Head of caudate nucleus (tissue), 42 donors: ENCODE measurements at regions not wholly inside any gene's neighbourhood (a gene's known extent, or its start where the extent isn't known, plus 50 kb on each side); places are given as distances from the start of the nearest gene placed in this dataset.
"Not testable (repeated sequence)": the region's sequence is repeated elsewhere in the genome, so short reads cannot be mapped to it uniquely, and the experiment has no call there.

Experiments
- DNase-seq, 42 donors: peaks; one replicate each; pipeline versions ENCODE4 v3.0.0 to v3.0.0-alpha.2; 2020 to 2021; ENCODE audit warnings: mixed read lengths in 7 of 42
- intact Hi-C: fragments of 100-400 bp; cut with DNase I; formaldehyde crosslinking; loops from one replicate; pipeline ENCODE4 v1.15.0; 2022

GRCh38 chr15:79700951-79701480 is 195.8 kb downstream of the MTHFS start:
- intact Hi-C loops: no loop called here
- no peak for DNase-seq

- DNase-seq: no peak
- intact Hi-C loops: no loop called here
Observed at GRCh38 chr15:79702621-79703020, 194.2 kb downstream of the MTHFS start.

- DNase-seq: no peak
- intact Hi-C loops: no loop called here
Observed at GRCh38 chr15:79721256-79721655, 175.6 kb downstream of the MTHFS start.

- DNase-seq: no peak
- intact Hi-C loops: no loop called here
Observed at GRCh38 chr15:79724312-79724711, 172.5 kb downstream of the MTHFS start.

- intact Hi-C loops: no loop called here
- DNase-seq: no peak
Observed at GRCh38 chr15:79724804-79725203, 172.0 kb downstream of the MTHFS start.

- intact Hi-C loops: no loop called here
- DNase-seq: no peak
Observed at GRCh38 chr15:79728867-79729266, 167.9 kb downstream of the MTHFS start.

- intact Hi-C loops: no loop called here
Observed at GRCh38 chr15:79736435-79737000, 160.3 kb downstream of the MTHFS start.

GRCh38 chr15:79738143-79738542 is 158.7 kb downstream of the MTHFS start:
- DNase-seq: no peak
- intact Hi-C loops: no loop called here

More at GRCh38 chr15:79736435-79737000, 160.3 kb downstream of the MTHFS start:
- DNase-seq: no peak

GRCh38 chr15:79740561-79740960 is 156.3 kb downstream of the MTHFS start:
- DNase-seq: no peak
- intact Hi-C loops: no loop called here

- intact Hi-C loops: no loop called here
- DNase-seq: no peak
Observed at GRCh38 chr15:79743032-79743431, 153.8 kb downstream of the MTHFS start.

GRCh38 chr15:79744485-79744884 is 152.3 kb downstream of the MTHFS start:
- intact Hi-C loops, DNase-seq: not testable (repeated sequence)

- intact Hi-C loops: no loop called here
Observed at GRCh38 chr15:79756365-79756764, 140.4 kb downstream of the MTHFS start.

GRCh38 chr15:79765081-79765480 is 131.7 kb downstream of the MTHFS start:
- no peak for DNase-seq
- intact Hi-C loops: no loop called here

More at GRCh38 chr15:79756365-79756764, 140.4 kb downstream of the MTHFS start:
- no peak for DNase-seq

GRCh38 chr15:79769069-79769481 is 127.7 kb downstream of the MTHFS start:
- intact Hi-C loops: no loop called here
- no peak for DNase-seq

- no peak for DNase-seq
- intact Hi-C loops: no loop called here
Observed at GRCh38 chr15:79769933-79770759, 126.7 kb downstream of the MTHFS start.

GRCh38 chr15:79773128-79773527 is 123.7 kb downstream of the MTHFS start:
- DNase-seq: peak in 10 of 42 donors; percentile 1 to 49 (median 15)
- intact Hi-C loops: no loop called here

- no peak for DNase-seq
- intact Hi-C loops: no loop called here
Observed at GRCh38 chr15:79775821-79776220, 121.0 kb downstream of the MTHFS start.

GRCh38 chr15:79777916-79778315 is 118.9 kb downstream of the MTHFS start:
- intact Hi-C loops: no loop called here
- DNase-seq: no peak

GRCh38 chr15:79778378-79778990 is 118.3 kb downstream of the MTHFS start:
- no peak for DNase-seq
- intact Hi-C loops: no loop called here

GRCh38 chr15:79779746-79780145 is 117.1 kb downstream of the MTHFS start:
- DNase-seq: no peak
- intact Hi-C loops: no loop called here
